NCI-H2029 treated with DMSO at 0.1 percent for 48 hours (cell line): ENCODE measurements at regions not wholly inside any gene's neighbourhood (a gene's known extent, or its start where the extent isn't known, plus 50 kb on each side); places are given as distances from the start of the nearest gene placed in this dataset.

ENCODE experiments used
- DNase-seq: peaks from one replicate; lab custom pipeline; 2025; lab: John Stamatoyannopoulos, UW

GRCh38 chr20:3309226-3309625, 70.2 kb upstream of the SLC4A11 start:
- no peak for DNase-seq

DNA sequence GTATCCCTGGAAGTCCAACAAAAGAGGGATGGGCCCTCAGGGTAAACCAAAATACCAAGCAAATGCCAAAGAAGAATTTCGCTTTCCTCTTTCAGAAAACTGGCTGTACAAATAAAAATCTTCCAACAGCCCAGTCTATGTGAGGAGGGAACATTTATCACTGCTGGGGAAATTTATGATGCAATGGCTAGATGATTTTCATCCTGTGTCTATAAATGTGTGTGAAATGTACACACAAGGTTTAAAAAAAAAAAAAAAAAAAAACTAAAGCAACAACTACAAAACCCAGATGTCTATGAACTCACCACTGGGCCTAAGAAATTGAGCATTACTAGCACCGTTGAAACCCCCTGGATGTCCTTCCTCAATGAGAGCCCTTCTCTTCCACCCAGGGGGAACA, 68.7 kb upstream of the SLC4A11 start:
- no peak for DNase-seq

DNA sequence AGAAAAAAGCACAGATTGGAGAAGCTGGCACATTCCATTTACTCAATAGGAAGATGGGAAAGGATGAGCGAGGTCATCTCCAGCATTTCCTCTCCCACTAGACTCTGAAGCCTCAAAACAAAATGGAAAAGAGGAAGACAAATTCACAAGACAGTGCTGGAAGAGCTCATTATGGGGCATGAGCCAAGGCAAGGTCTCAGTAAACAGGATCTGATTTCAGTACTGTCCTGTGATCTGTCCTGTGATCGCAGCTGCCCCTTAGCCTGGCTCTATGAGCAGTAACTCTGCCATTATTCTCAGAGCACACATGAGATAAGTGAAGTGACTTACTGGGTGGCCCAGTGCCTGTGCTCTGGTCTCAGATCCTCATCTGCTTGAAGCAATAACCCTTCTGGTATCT, 68.1 kb upstream of the SLC4A11 start:
- DNase-seq: peak; percentile 42

- DNase-seq: no peak
Observed at GRCh38 chr20:3306068-3306467, 67.1 kb upstream of the SLC4A11 start.

DNA sequence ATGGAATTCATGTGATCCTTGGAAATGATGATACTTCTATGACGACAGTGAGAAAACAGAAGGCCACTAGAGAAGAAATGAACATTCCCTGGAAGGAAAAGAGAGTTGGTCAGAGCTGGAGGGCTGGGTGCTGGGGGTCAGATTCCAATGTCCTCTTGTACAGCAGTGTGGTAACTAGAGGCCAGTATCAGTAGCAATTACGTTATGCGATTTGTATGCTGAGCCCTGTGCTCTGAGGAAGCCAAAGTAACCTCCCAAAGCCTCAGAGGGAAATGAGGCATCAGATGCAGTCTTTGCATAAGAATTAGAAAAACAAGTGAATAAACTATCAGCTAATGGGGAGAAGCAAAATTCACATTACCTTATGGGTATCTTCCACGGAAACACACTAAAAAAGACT, 65.5 kb upstream of the SLC4A11 start:
- no peak for DNase-seq

- no peak for DNase-seq
Observed at GRCh38 chr20:3297079-3297378, 58.0 kb upstream of the SLC4A11 start.

DNA sequence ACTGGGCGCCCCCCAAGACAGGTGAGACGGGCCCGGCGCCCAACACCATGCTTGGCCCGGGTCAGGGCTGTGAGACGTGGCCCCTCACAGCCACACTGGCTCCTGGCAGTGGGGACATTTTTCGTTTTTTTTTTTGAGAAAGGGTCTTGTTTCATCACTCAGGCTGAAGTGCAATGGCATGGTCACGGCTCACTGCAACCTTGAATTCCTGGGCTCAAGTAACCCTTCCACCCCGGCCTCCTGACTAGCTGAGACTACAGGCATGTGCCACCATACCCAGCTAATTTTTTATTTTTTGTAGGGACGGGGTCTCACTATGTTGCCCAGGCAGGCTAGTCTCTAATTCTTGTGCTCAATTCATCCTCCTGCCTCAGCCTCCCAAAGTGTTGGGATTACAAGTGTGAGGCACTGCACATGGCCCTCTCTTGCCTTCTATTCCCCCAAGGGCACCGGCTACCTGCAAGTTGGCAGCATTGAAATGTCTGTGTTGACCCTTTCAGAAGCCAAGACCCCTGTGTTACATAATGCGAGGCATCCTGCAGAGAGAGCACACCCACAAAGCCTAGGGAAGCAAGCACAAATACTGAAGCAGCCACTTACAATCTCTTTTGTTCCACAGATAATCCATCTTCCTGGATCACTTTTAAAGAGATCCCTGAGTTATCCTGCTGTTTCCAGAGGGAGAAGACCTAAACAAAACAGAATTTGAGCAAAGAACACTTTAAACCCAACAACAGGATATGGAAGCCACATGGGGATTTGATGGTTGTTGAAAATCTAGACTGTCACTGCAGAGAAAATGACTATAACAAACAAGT, 57.5 kb upstream of the SLC4A11 start:
- DNase-seq: no peak
